NCI-H146 (cell line): ENCODE measurements at regions not wholly inside any gene's neighbourhood (a gene's known extent, or its start where the extent isn't known, plus 50 kb on each side); places are given as distances from the start of the nearest gene placed in this dataset.

Source experiments
- DNase-seq: peaks from one replicate; lab custom pipeline; 2025; lab: John Stamatoyannopoulos, UW

- no peak for DNase-seq
These were observed 363.9 kb downstream of the PREX1 start for GRCh38 chr20:48463916-48464315.

GRCh38 chr20:48463096-48463720 lies 364.6 kb downstream of the PREX1 start:
- DNase-seq = no peak

GRCh38 chr20:48461735-48462119 lies 366.1 kb downstream of the PREX1 start:
- no peak for DNase-seq

GRCh38 chr20:48461091-48461734 lies 366.6 kb downstream of the PREX1 start:
- DNase-seq = no peak

GRCh38 chr20:48460681-48461080 lies 367.1 kb downstream of the PREX1 start:
- DNase-seq = no peak

GRCh38 chr20:48459722-48460395 lies 367.9 kb downstream of the PREX1 start:
- DNase-seq = no peak

- no peak for DNase-seq
These were observed 369.0 kb downstream of the PREX1 start for GRCh38 chr20:48458601-48459385.

GRCh38 chr20:48458003-48458377 lies 369.8 kb downstream of the PREX1 start:
- DNase-seq = no peak

- no peak for DNase-seq
These were observed 370.4 kb downstream of the PREX1 start for GRCh38 chr20:48457193-48458002.

- peak; percentile 5 for DNase-seq
These were observed 371.2 kb downstream of the PREX1 start for GRCh38 chr20:48456366-48457192.

GRCh38 chr20:48455651-48456365 lies 372.0 kb downstream of the PREX1 start:
- no peak for DNase-seq

GRCh38 chr20:48454671-48455490 lies 372.9 kb downstream of the PREX1 start:
- no peak for DNase-seq

- no peak for DNase-seq
These were observed 374.2 kb downstream of the PREX1 start for GRCh38 chr20:48453477-48454093.

GRCh38 chr20:48451401-48451800 lies 376.4 kb downstream of the PREX1 start:
- DNase-seq = no peak

- DNase-seq = no peak
These were observed 378.9 kb downstream of the PREX1 start for GRCh38 chr20:48448666-48449600.

GRCh38 chr20:48447456-48447855 lies 380.3 kb downstream of the PREX1 start:
- DNase-seq = no peak

GRCh38 chr20:48445827-48446226 lies 382.0 kb downstream of the PREX1 start:
- no peak for DNase-seq

GRCh38 chr20:48444249-48444648 lies 383.6 kb downstream of the PREX1 start:
- no peak for DNase-seq
